HepG2 (cell line): ENCODE measurements at regions not wholly inside any gene's neighbourhood (a gene's known extent, or its start where the extent isn't known, plus 50 kb on each side); places are given as distances from the start of the nearest gene placed in this dataset.

Source experiments
- ATAC-seq: fragments of 200-7000 bp; cut with Tn5 transposase; 3 replicates; pipeline ENCODE4 v1.9.1; 2020; ENCODE audit warnings: mild to moderate bottlenecking, moderate library complexity
- BruUV-seq: library from RNA; stranded (reverse); fragments of 400-500 nt; replicated peaks from 2 replicates; lab custom pipeline; 2021; lab: Mats Ljungman, UMichigan
- CTCF ChIA-PET: fragments of 300-600 bp; formaldehyde crosslinking; extraction: SDS; loops from one replicate; lab custom pipeline; 2021; ENCODE audit warnings: low total read pairs, inconsistent platforms, low intra/inter-chr PET ratio; lab: Yijun Ruan, JAX
- POLR2A ChIA-PET: fragments of 350-600 bp; sonication (Branson Sonifier 250); formaldehyde crosslinking; loops from one replicate; lab custom pipeline; 2020; ENCODE audit warnings: antibody characterized with exemption, inconsistent platforms; lab: Yijun Ruan, JAX
- DNase-seq: peaks from one replicate; pipeline ENCODE4 v3.0.0-alpha.2; 2015; ENCODE audit warnings: low spot score
- FAIRE-seq: peaks from 3 replicates; lab custom pipeline; 2011; peaks lifted over from hg19 to GRCh38; lab: Jason Lieb, UNC
- H2AFZ ChIP-seq: one replicate; pipeline ENCODE4 v1.6.1; 2011; ENCODE audit warnings: low read length, inconsistent platforms
- H3K27ac ChIP-seq: fragments of 300-600 bp; 3 replicates; pipeline ENCODE4 v1.8.0; 2011; ENCODE audit warnings: mixed run types, mild to moderate bottlenecking, mixed read lengths, low read length, inconsistent platforms; ENCODE audit not compliant: insufficient read depth; ENCODE audit errors: extremely low read length
- H3K27me3 ChIP-seq, 2 experiments: fragments of 200-600 bp in 1 of 2; 2 replicates in 1 of 2; 3 replicates in 1 of 2; pipeline versions ENCODE4 v1.6.0 to v1.8.0; 2011; ENCODE audit warnings: low read length in 2 of 2, mild to moderate bottlenecking in 2 of 2, moderate library complexity in 2 of 2, inconsistent platforms in 1 of 2; ENCODE audit not compliant: insufficient read depth in 2 of 2, control insufficient read depth in 1 of 2
- H3K36me3 ChIP-seq, 2 experiments: fragments of 200-600 bp in 1 of 2; replicated peaks in 1 of 2; 2 replicates in 1 of 2; 3 replicates in 1 of 2; pipeline versions ENCODE4 v1.5.1 to v1.8.0; 2011; ENCODE audit warnings: low read length in 2 of 2, inconsistent platforms in 1 of 2; ENCODE audit not compliant: insufficient read depth in 2 of 2, control insufficient read depth in 1 of 2
- H3K4me1 ChIP-seq: 2 replicates; pipeline ENCODE4 v1.5.1; 2012; ENCODE audit warnings: low read length, inconsistent platforms; ENCODE audit not compliant: insufficient read depth
- H3K4me2 ChIP-seq: 2 replicates; pipeline ENCODE4 v1.6.0; 2011; ENCODE audit warnings: low read depth, low read length, inconsistent platforms
- H3K4me3 ChIP-seq, 3 experiments: fragments of 200-600 bp in 1 of 3; sonication (generic), shearing (Covaris generic) in 1 of 3; replicated peaks in 1 of 3; 2 replicates each; pipeline ENCODE4 v1.5.1; 2011 to 2016; ENCODE audit warnings: low read length in 3 of 3, inconsistent platforms in 2 of 3, low read depth in 2 of 3, mild to moderate bottlenecking in 2 of 3, control low read depth in 1 of 3, mixed read lengths in 1 of 3; ENCODE audit not compliant: insufficient read depth in 1 of 3
- H3K79me2 ChIP-seq: one replicate; pipeline ENCODE4 v1.6.1; 2011; ENCODE audit warnings: low read length, inconsistent platforms; ENCODE audit not compliant: insufficient read depth
- H3K9ac ChIP-seq: 2 replicates; pipeline ENCODE4 v1.6.0; 2011; ENCODE audit warnings: mild to moderate bottlenecking, low read depth, low read length, inconsistent platforms; ENCODE audit not compliant: insufficient read depth
- H3K9me3 ChIP-seq: 2 replicates; pipeline ENCODE4 v1.5.1; 2012; ENCODE audit warnings: mild to moderate bottlenecking, low read length
- H4K20me1 ChIP-seq: 2 replicates; pipeline ENCODE4 v1.6.0; 2011; ENCODE audit warnings: inconsistent platforms, mild to moderate bottlenecking, low read length, moderate library complexity; ENCODE audit not compliant: insufficient read depth
- KDM4B ChIP-seq: sonication (generic); formaldehyde crosslinking; IDR thresholded peaks from 2 replicates; pipeline ENCODE4 v1.4.0; 2020; ENCODE audit warnings: missing genetic modification reagents
- MAZ ChIP-seq, 2 experiments: sonication (generic) in 1 of 2; formaldehyde crosslinking in 1 of 2; IDR thresholded peaks; 2 replicates each; pipeline versions ENCODE4 v1.5.0 to v1.6.1; 2012 to 2020; ENCODE audit warnings: low read depth in 2 of 2, mild to moderate bottlenecking in 2 of 2, borderline replicate concordance in 1 of 2, improper control_type of control experiment in 1 of 2, low read length in 1 of 2, missing genetic modification reagents in 1 of 2, moderate library complexity in 1 of 2
- MIER3 ChIP-seq: IDR thresholded peaks from 2 replicates; pipeline ENCODE4 v1.6.1; 2016; ENCODE audit warnings: missing compliant biosample characterization, borderline replicate concordance
- MYPOP ChIP-seq: sonication (generic); formaldehyde crosslinking; IDR thresholded peaks from 2 replicates; pipeline ENCODE4 v1.8.1; 2023; ENCODE audit warnings: mild to moderate bottlenecking, moderate library complexity, missing genetic modification reagents
- NBN ChIP-seq: fragments of 450-650 bp; conservative IDR thresholded peaks from 2 replicates; pipeline ENCODE4 v1.6.1; 2017
- RBM22 ChIP-seq: fragments of 200-400 bp; formaldehyde crosslinking; optimal IDR thresholded peaks from 2 replicates; pipeline ENCODE3; 2017; ENCODE audit warnings: mild to moderate bottlenecking, low read length, moderate library complexity
- SETDB1 ChIP-seq: sonication (generic); formaldehyde crosslinking; IDR thresholded peaks from 2 replicates; pipeline ENCODE4 v1.5.1; 2020; ENCODE audit warnings: missing genetic modification reagents, mild to moderate bottlenecking, borderline replicate concordance
- SKI ChIP-seq: fragments of 450-650 bp; IDR thresholded peaks from one replicate; pipeline ENCODE4 v1.6.1; 2018; ENCODE audit warnings: mild to moderate bottlenecking; ENCODE audit not compliant: partially characterized antibody
- ZNF562 ChIP-seq: sonication (generic); formaldehyde crosslinking; IDR thresholded peaks from 2 replicates; pipeline ENCODE4 v1.8.0; 2022; ENCODE audit warnings: missing genetic modification reagents, borderline replicate concordance
- ZZZ3 ChIP-seq: sonication (generic); formaldehyde crosslinking; IDR thresholded peaks from 2 replicates; pipeline ENCODE4 v1.4.0; 2020; ENCODE audit warnings: missing genetic modification reagents, mild to moderate bottlenecking, borderline replicate concordance
- WGBS: methylation state at CpG from one replicate; pipeline ENCODE4 v1.1.6; 2017; ENCODE audit warnings: low lambda C conversion rate; 5-methylcytosine and 5-hydroxymethylcytosine counted together
- in situ Hi-C: cut with HindIII; loops from 2 replicates; pipeline ENCODE4 v1.10.0; 2017; ENCODE audit warnings: low pct_unique_long_range_greater_than_20kb; ENCODE audit not compliant: extremely low pct_ligation_motif_present
- intact Hi-C: fragments of 100-400 bp; cut with micrococcal nuclease; formaldehyde crosslinking; loops from one replicate; pipeline ENCODE4 v1.10.0; 2022; ENCODE audit not compliant: unreplicated experiment
- TF ChIP-seq, protein P1 (sequence below): sonication (generic); formaldehyde crosslinking; IDR thresholded peaks from 2 replicates; pipeline ENCODE4 v1.4.0; 2020; ENCODE audit warnings: missing genetic modification reagents
- TF ChIP-seq, protein P2 (sequence below): sonication (generic); formaldehyde crosslinking; IDR thresholded peaks from 2 replicates; pipeline ENCODE4; 2020; ENCODE audit warnings: missing genetic modification reagents, mild to moderate bottlenecking, borderline replicate concordance

DNA sequence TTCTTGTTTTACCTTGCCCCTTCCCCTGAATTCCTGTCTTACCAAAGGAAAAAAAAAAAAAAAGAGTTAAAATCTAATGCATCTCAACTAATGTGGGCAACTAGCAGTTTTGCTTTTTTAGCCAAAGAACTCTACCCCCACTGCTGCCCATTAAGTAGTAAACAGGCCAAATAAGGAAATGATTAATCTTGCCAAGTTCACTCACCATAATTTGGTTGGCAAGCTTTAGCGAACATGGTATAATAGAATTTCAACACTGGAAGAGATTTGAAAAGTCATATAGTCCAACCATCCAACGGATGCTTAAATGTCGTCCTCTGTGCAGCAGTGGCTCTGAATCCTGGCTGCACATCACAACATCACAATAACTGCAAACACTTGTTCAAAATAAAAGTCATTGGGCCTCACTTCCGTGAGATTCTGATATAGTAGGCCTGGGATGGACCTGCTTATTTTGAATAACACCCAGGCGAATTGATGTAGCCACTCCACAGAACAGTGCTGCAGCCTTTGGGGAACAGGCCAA lies 142.0 kb upstream of the UBE2E1 start:
- Histone ChIP-seq H3K4me1 (no peaks in the 10 kb centered on the region), H3K27me3 (peaks cover 1 to 36% of the 10 kb centered on the region in 2 experiments; a peak in 2 of 5 replicates), H3K27ac (no peak overlapping the region), H3K36me3 (no peaks in the 10 kb centered on the region), H4K20me1 (no peaks in the 10 kb centered on the region), H2AFZ (no peak overlapping the region), H3K4me2 (no peak overlapping the region), H3K79me2 (no peaks in the 10 kb centered on the region), H3K9ac (no peak overlapping the region), H3K4me3 (no peak overlapping the region), H3K9me3 (no peaks in the 10 kb centered on the region)
- TF ChIP-seq ZNF562 (CRISPR knock-in tag) (no peak), ZZZ3 (CRISPR knock-in tag) (no peak), SETDB1 (CRISPR knock-in tag) (no peak), KDM4B (no peak)
- ChIA-PET CTCF (no interaction called here), POLR2A (no interaction called here)
- 1% methylated on average over 4 of the region's 5 CpGs for WGBS
- in situ Hi-C loops (no loop called here), intact Hi-C loops (no loop called here)
- no TSS peak for BruUV-seq
- FAIRE-seq (no peak), ATAC-seq (no peak), DNase-seq (no peak)

- in situ Hi-C loops: no loop called here
- no peak for TF ChIP-seq MYPOP (CRISPR knock-in tag)
- TF ChIP-seq, protein P1, sequence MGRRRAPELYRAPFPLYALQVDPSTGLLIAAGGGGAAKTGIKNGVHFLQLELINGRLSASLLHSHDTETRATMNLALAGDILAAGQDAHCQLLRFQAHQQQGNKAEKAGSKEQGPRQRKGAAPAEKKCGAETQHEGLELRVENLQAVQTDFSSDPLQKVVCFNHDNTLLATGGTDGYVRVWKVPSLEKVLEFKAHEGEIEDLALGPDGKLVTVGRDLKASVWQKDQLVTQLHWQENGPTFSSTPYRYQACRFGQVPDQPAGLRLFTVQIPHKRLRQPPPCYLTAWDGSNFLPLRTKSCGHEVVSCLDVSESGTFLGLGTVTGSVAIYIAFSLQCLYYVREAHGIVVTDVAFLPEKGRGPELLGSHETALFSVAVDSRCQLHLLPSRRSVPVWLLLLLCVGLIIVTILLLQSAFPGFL (CRISPR knock-in tag): no peak
- TF ChIP-seq KDM4B: no peak
- no peak for TF ChIP-seq MIER3 (CRISPR knock-in tag)
- no peak for TF ChIP-seq RBM22
- TF ChIP-seq MAZ (IDR thresholded peaks at IDR 0.05; ENCODE audit: borderline replicate concordance, low read depth, low read length): no peak
- no peak for TF ChIP-seq MAZ (CRISPR knock-in tag; IDR thresholded peaks at IDR 0.05; ENCODE audit: low read depth)
- no peak for TF ChIP-seq NBN
- TF ChIP-seq SKI: no peak
- TF ChIP-seq, protein P2, sequence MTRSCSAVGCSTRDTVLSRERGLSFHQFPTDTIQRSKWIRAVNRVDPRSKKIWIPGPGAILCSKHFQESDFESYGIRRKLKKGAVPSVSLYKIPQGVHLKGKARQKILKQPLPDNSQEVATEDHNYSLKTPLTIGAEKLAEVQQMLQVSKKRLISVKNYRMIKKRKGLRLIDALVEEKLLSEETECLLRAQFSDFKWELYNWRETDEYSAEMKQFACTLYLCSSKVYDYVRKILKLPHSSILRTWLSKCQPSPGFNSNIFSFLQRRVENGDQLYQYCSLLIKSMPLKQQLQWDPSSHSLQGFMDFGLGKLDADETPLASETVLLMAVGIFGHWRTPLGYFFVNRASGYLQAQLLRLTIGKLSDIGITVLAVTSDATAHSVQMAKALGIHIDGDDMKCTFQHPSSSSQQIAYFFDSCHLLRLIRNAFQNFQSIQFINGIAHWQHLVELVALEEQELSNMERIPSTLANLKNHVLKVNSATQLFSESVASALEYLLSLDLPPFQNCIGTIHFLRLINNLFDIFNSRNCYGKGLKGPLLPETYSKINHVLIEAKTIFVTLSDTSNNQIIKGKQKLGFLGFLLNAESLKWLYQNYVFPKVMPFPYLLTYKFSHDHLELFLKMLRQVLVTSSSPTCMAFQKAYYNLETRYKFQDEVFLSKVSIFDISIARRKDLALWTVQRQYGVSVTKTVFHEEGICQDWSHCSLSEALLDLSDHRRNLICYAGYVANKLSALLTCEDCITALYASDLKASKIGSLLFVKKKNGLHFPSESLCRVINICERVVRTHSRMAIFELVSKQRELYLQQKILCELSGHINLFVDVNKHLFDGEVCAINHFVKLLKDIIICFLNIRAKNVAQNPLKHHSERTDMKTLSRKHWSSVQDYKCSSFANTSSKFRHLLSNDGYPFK (CRISPR knock-in tag): no peak
Observed at GRCh38 chr3:23664459-23664858, 141.3 kb upstream of the UBE2E1 start.

More at GRCh38 chr3:23664459-23664858, 141.3 kb upstream of the UBE2E1 start:
- Histone ChIP-seq H3K4me2 (no peak overlapping the region), H3K27ac (no peak overlapping the region), H3K79me2 (no peaks in the 10 kb centered on the region), H3K9me3 (no peaks in the 10 kb centered on the region), H2AFZ (no peak overlapping the region), H3K9ac (no peak overlapping the region), H3K4me1 (no peaks in the 10 kb centered on the region), H3K27me3 (peaks cover 0 to 36% of the 10 kb centered on the region in 2 experiments; a peak in 2 of 5 replicates), H4K20me1 (no peaks in the 10 kb centered on the region), H3K36me3 (no peaks in the 10 kb centered on the region), H3K4me3 (no peak overlapping the region)
- ATAC-seq (no peak), FAIRE-seq (no peak), DNase-seq (no peak)
- ChIA-PET POLR2A (no interaction called here), CTCF (no interaction called here)
- WGBS: 0% methylated on average over 1 of the region's 1 CpG
- intact Hi-C loops: no loop called here
- no TSS peak for BruUV-seq
